ENCODE measurements at regions not wholly inside any gene's neighbourhood (a gene's known extent, or its start where the extent isn't known, plus 50 kb on each side); places are given as distances from the start of the nearest gene placed in this dataset.

DNA sequence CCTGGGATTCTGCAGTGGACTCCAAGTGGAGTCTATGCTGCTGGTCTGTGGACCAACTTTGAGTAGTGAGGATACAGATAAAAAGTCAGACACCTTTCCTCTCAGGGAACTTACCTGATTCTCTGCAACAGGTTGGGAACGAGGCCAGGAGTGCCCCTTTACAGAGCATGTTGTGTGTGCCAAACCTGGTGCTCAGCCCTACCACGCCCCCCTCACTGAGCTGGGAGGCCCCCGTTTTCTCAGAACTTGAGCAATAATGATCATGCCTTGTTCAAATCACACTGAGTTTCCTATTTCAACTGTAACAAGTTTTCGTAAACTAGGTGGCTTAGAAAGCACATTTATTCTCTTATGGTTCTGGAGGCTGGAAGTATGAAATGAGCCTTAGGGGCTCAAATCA, 182.0 kb downstream of the COPRS start:
- Histone ChIP-seq H3K9me3 (replicated peaks; ENCODE audit: control insufficient read depth, insufficient read depth, low read depth, low read length) (no peaks in the 10 kb centered on the region), H3K4me3 (no peak overlapping the region), H3K27ac (ENCODE audit: extremely low read depth, low read depth, low read length) (no peak overlapping the region), H3K9me1 (ENCODE audit: control insufficient read depth, insufficient read depth, low read length) (no peaks in the 10 kb centered on the region), H3K4me1 (replicated peaks in 1 of 2; ENCODE audit: control insufficient read depth in 2 of 2, insufficient read depth in 2 of 2, low read length in 2 of 2) (no peaks in the 10 kb centered on the region), H2AFZ (ENCODE audit: low read depth, low read length) (no peak overlapping the region), H3K27me3 (ENCODE audit: control insufficient read depth in 2 of 2, insufficient read depth in 2 of 2, low read length in 2 of 2) (peaks cover 8 to 23% of the 10 kb centered on the region in 2 experiments; a peak in 4 of 5 replicates), H3K79me2 (ENCODE audit: control insufficient read depth, insufficient read depth, low read length) (no peaks in the 10 kb centered on the region), H3K9ac (ENCODE audit: insufficient read depth in 1 of 2, low read depth in 2 of 2, low read length in 2 of 2) (no peak overlapping the region), H3K36me3 (ENCODE audit: control insufficient read depth, insufficient read depth, low read length) (no peaks in the 10 kb centered on the region), H3K4me2 (ENCODE audit: insufficient read depth, low read length) (no peak overlapping the region), H4K20me1 (replicated peaks; ENCODE audit: control insufficient read depth, insufficient read depth, low read length) (no peaks in the 10 kb centered on the region)
- ATAC-seq (no peak), FAIRE-seq (no peak), DNase-seq (ENCODE audit: extremely low read depth in 1 of 4, low spot score in 3 of 4) (no peak)
- BruUV-seq (replicated peaks): no TSS peak
- 0% methylated on average over 4 of the region's 4 CpGs for WGBS (ENCODE audit: insufficient coverage, low coverage, missing lambda C conversion rate)
- ChIA-PET CTCF (ENCODE audit: low intra/inter-chr PET ratio) (no interaction called here), POLR2A (interaction anchor here (0.6 kb wide), 1 partner anchor 757 kb away, joined by 3 read pairs; no protein-coding TSS in a partner anchor)
- intact Hi-C loops (cut with micrococcal nuclease): no loop called here
- in situ Hi-C loops (cut with MboI): no loop called here
- TF ChIP-seq SRSF1 (IDR thresholded peaks at IDR 0.05; ENCODE audit: low read depth, low read length) (no peak), TAF7 (tag; IDR thresholded peaks at IDR 0.05) (no peak), BRD9 (IDR thresholded peaks at IDR 0.05; ENCODE audit: low read depth, partially characterized antibody) (no peak), ZNF764 (CRISPR knock-in tag; IDR thresholded peaks at IDR 0.05; ENCODE audit: low read depth) (no peak), KAT8 (IDR thresholded peaks at IDR 0.05; ENCODE audit: low read depth) (no peak), E2F3 (CRISPR knock-in tag; IDR thresholded peaks at IDR 0.05) (no peak), ASH1L (IDR thresholded peaks at IDR 0.05; ENCODE audit: borderline replicate concordance, low read depth, partially characterized antibody) (no peak), ZNF707 (CRISPR knock-in tag; conservative IDR thresholded peaks at IDR 0.05) (no peak), KAT2B (IDR thresholded peaks at IDR 0.05; ENCODE audit: low read depth, low read length) (no peak)
- TF ChIP-seq, protein P1, sequence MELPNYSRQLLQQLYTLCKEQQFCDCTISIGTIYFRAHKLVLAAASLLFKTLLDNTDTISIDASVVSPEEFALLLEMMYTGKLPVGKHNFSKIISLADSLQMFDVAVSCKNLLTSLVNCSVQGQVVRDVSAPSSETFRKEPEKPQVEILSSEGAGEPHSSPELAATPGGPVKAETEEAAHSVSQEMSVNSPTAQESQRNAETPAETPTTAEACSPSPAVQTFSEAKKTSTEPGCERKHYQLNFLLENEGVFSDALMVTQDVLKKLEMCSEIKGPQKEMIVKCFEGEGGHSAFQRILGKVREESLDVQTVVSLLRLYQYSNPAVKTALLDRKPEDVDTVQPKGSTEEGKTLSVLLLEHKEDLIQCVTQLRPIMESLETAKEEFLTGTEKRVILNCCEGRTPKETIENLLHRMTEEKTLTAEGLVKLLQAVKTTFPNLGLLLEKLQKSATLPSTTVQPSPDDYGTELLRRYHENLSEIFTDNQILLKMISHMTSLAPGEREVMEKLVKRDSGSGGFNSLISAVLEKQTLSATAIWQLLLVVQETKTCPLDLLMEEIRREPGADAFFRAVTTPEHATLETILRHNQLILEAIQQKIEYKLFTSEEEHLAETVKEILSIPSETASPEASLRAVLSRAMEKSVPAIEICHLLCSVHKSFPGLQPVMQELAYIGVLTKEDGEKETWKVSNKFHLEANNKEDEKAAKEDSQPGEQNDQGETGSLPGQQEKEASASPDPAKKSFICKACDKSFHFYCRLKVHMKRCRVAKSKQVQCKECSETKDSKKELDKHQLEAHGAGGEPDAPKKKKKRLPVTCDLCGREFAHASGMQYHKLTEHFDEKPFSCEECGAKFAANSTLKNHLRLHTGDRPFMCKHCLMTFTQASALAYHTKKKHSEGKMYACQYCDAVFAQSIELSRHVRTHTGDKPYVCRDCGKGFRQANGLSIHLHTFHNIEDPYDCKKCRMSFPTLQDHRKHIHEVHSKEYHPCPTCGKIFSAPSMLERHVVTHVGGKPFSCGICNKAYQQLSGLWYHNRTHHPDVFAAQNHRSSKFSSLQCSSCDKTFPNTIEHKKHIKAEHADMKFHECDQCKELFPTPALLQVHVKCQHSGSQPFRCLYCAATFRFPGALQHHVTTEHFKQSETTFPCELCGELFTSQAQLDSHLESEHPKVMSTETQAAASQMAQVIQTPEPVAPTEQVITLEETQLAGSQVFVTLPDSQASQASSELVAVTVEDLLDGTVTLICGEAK (IDR thresholded peaks at IDR 0.05): no peak
- TF ChIP-seq, protein P1 (CRISPR knock-in tag; IDR thresholded peaks at IDR 0.05): no peak
